H1 (cell line): ENCODE measurements at regions not wholly inside any gene's neighbourhood (a gene's known extent, or its start where the extent isn't known, plus 50 kb on each side); places are given as distances from the start of the nearest gene placed in this dataset.

Source experiments
- CTCF ChIA-PET: fragments of 300-600 bp; sonication (Branson Sonifier 250); formaldehyde crosslinking; loops from one replicate; lab custom pipeline; 2021; ENCODE audit not compliant: partially characterized antibody; lab: Charles Lee
- POLR2A ChIA-PET: fragments of 300-600 bp; sonication (Branson Sonifier 250); formaldehyde crosslinking; loops from one replicate; lab custom pipeline; 2021; ENCODE audit warnings: inconsistent platforms; ENCODE audit not compliant: partially characterized antibody; lab: Charles Lee
- DNase-seq, 2 experiments: peaks; one replicate each; pipeline versions ENCODE4 v3.0.0 to v3.0.0-alpha.2; 2010 to 2022; ENCODE audit warnings: low spot score in 2 of 2, low read depth in 1 of 2, mixed read lengths in 1 of 2
- FAIRE-seq: peaks from 2 replicates; lab custom pipeline; 2011; peaks lifted over from hg19 to GRCh38; lab: Jason Lieb, UNC
- H2AFZ ChIP-seq: 2 replicates; pipeline ENCODE4 v1.8.1; 2012; ENCODE audit warnings: low read length, inconsistent platforms
- H2AK5ac ChIP-seq: 2 replicates; pipeline ENCODE4 v1.6.1; 2013; ENCODE audit warnings: low read depth, low read length
- H2BK120ac ChIP-seq: replicated peaks from 2 replicates; pipeline ENCODE3; 2013; ENCODE audit warnings: low read depth, low read length, inconsistent platforms
- H2BK12ac ChIP-seq: 2 replicates; pipeline ENCODE4 v1.6.1; 2013; ENCODE audit warnings: low read depth, low read length
- H2BK15ac ChIP-seq: 2 replicates; pipeline ENCODE4 v1.6.1; 2013; ENCODE audit warnings: low read length
- H2BK20ac ChIP-seq: 2 replicates; pipeline ENCODE4 v1.6.1; 2013; ENCODE audit warnings: low read length
- H2BK5ac ChIP-seq: 2 replicates; pipeline ENCODE4 v1.6.1; 2013; ENCODE audit warnings: low read depth, low read length
- H3K14ac ChIP-seq: 2 replicates; pipeline ENCODE4 v1.6.1; 2013; ENCODE audit warnings: inconsistent platforms; ENCODE audit not compliant: insufficient read length
- H3K18ac ChIP-seq: 2 replicates; pipeline ENCODE4 v1.6.1; 2013; ENCODE audit warnings: low read length; ENCODE audit errors: extremely low read depth
- H3K23ac ChIP-seq: 2 replicates; pipeline ENCODE4 v1.6.1; 2013; ENCODE audit warnings: inconsistent platforms; ENCODE audit not compliant: insufficient read length
- H3K23me2 ChIP-seq: 2 replicates; pipeline ENCODE4 v1.6.1; 2013; ENCODE audit warnings: low read depth, low read length
- H3K27ac ChIP-seq: 2 replicates; pipeline ENCODE4 v1.6.1; 2011; ENCODE audit warnings: low read depth, low read length, inconsistent platforms
- H3K27me3 ChIP-seq, 4 experiments: replicated peaks in 1 of 4; 1 replicate in 1 of 4; 2 replicates in 3 of 4; pipeline versions ENCODE4 v1.6.1 to v1.8.1; 2011 to 2013; ENCODE audit warnings: low read length in 3 of 4, mild to moderate bottlenecking in 3 of 4, inconsistent platforms in 2 of 4, mixed read lengths in 2 of 4, moderate library complexity in 1 of 4; ENCODE audit not compliant: control insufficient read depth in 3 of 4, insufficient read depth in 3 of 4; ENCODE audit errors: extremely low read depth in 1 of 4
- H3K36me3 ChIP-seq, 4 experiments: 2 replicates each; pipeline versions ENCODE4 v1.6.1 to v1.8.1; 2011 to 2013; ENCODE audit warnings: mild to moderate bottlenecking in 4 of 4, low read length in 3 of 4, moderate library complexity in 2 of 4, control low read depth in 1 of 4, inconsistent platforms in 1 of 4; ENCODE audit not compliant: insufficient read depth in 4 of 4, control insufficient read depth in 2 of 4
- H3K4ac ChIP-seq: replicated peaks from 2 replicates; pipeline ENCODE3; 2013; ENCODE audit warnings: low read length, low read depth, mixed read lengths, inconsistent platforms; ENCODE audit not compliant: insufficient read length
- H3K4me1 ChIP-seq, 4 experiments: replicated peaks in 1 of 4; 1 replicate in 1 of 4; 2 replicates in 3 of 4; pipeline versions ENCODE4 v1.6.1 to v1.8.1; 2011 to 2013; ENCODE audit warnings: low read length in 3 of 4, inconsistent platforms in 2 of 4, mixed read lengths in 1 of 4; ENCODE audit not compliant: insufficient read depth in 4 of 4, control insufficient read depth in 3 of 4
- H3K4me2 ChIP-seq, 2 experiments: 2 replicates each; pipeline versions ENCODE4 v1.6.1 to v1.8.1; 2011 to 2013; ENCODE audit warnings: low read depth in 2 of 2, low read length in 2 of 2, control low read depth in 1 of 2, inconsistent platforms in 1 of 2, mild to moderate bottlenecking in 1 of 2; ENCODE audit not compliant: insufficient read depth in 1 of 2
- H3K4me3 ChIP-seq, 4 experiments: fragments of 200-600, 300-600 bp in 1 of 4; sonication (generic), shearing (Covaris generic), sonication (Bioruptor Twin) in 1 of 4; 2 replicates each; pipeline versions ENCODE4 v1.5.1 to v1.8.1; 2011 to 2016; ENCODE audit warnings: low read length in 4 of 4, low read depth in 3 of 4, control low read depth in 2 of 4, inconsistent platforms in 2 of 4, mild to moderate bottlenecking in 2 of 4, mixed read lengths in 1 of 4, moderate library complexity in 1 of 4; ENCODE audit not compliant: insufficient read depth in 2 of 4; ENCODE audit errors: extremely low read depth in 1 of 4
- H3K56ac ChIP-seq: replicated peaks from 2 replicates; pipeline ENCODE3; 2013; ENCODE audit warnings: low read depth, mild to moderate bottlenecking, mixed read lengths, low read length, inconsistent platforms; ENCODE audit not compliant: insufficient read length
- H3K79me1 ChIP-seq: 2 replicates; pipeline ENCODE4 v1.6.1; 2013; ENCODE audit warnings: low read depth, low read length, control low read depth
- H3K79me2 ChIP-seq, 2 experiments: 2 replicates each; pipeline versions ENCODE4 v1.6.1 to v1.8.1; 2012 to 2013; ENCODE audit warnings: low read length in 2 of 2, mild to moderate bottlenecking in 2 of 2, inconsistent platforms in 1 of 2; ENCODE audit not compliant: insufficient read depth in 2 of 2, control insufficient read depth in 1 of 2
- H3K9ac ChIP-seq, 4 experiments: replicated peaks in 1 of 4; 1 replicate in 1 of 4; 2 replicates in 3 of 4; pipeline versions ENCODE4 v1.6.1 to v1.8.1; 2011 to 2013; ENCODE audit warnings: low read depth in 3 of 4, low read length in 3 of 4, control low read depth in 2 of 4, mild to moderate bottlenecking in 2 of 4, moderate library complexity in 2 of 4, inconsistent platforms in 1 of 4; ENCODE audit errors: extremely low read depth in 1 of 4
- H3K9me3 ChIP-seq, 2 experiments: 2 replicates each; pipeline versions ENCODE4 v1.6.1 to v1.8.1; 2012 to 2013; ENCODE audit warnings: mild to moderate bottlenecking in 2 of 2, moderate library complexity in 2 of 2, control low read depth in 1 of 2, inconsistent platforms in 1 of 2, low read depth in 1 of 2, low read length in 1 of 2, mixed read lengths in 1 of 2; ENCODE audit not compliant: insufficient read depth in 2 of 2
- H4K20me1 ChIP-seq, 2 experiments: replicated peaks in 1 of 2; 2 replicates each; pipeline versions ENCODE3 to v1.8.1; 2011 to 2013; ENCODE audit warnings: inconsistent platforms in 2 of 2, low read length in 2 of 2, mild to moderate bottlenecking in 1 of 2; ENCODE audit not compliant: insufficient read depth in 2 of 2, control insufficient read depth in 1 of 2
- H4K5ac ChIP-seq: 2 replicates; pipeline ENCODE4 v1.6.1; 2013; ENCODE audit warnings: low read length, low read depth, mixed read lengths, inconsistent platforms; ENCODE audit not compliant: insufficient read length
- H4K8ac ChIP-seq: 2 replicates; pipeline ENCODE4 v1.8.0; 2013; ENCODE audit warnings: mild to moderate bottlenecking, moderate library complexity, low read length, inconsistent platforms; ENCODE audit not compliant: insufficient read depth; ENCODE audit errors: extremely low read depth
- H4K91ac ChIP-seq: replicated peaks from 2 replicates; pipeline ENCODE3; 2013; ENCODE audit warnings: low read length, mixed read lengths, inconsistent platforms; ENCODE audit not compliant: insufficient read length
- CHD1 ChIP-seq: IDR thresholded peaks from 2 replicates; pipeline ENCODE4 v1.6.1; 2012; ENCODE audit warnings: low read depth, low read length, improper control_type of control experiment
- CHD2 ChIP-seq: IDR thresholded peaks from 2 replicates; pipeline ENCODE4 v1.6.1; 2012; ENCODE audit warnings: low read length, improper control_type of control experiment
- EZH2 ChIP-seq: fragments of 200-600 bp; sonication (generic); IDR thresholded peaks from 2 replicates; pipeline ENCODE4 v1.7.1; 2012; ENCODE audit warnings: low read depth, mild to moderate bottlenecking, moderate library complexity, low read length, inconsistent platforms; ENCODE audit not compliant: severe bottlenecking
- FOSL1 ChIP-seq: IDR thresholded peaks from 2 replicates; pipeline ENCODE4 v1.6.1; 2011; ENCODE audit warnings: mild to moderate bottlenecking, low read depth, low read length, moderate library complexity; ENCODE audit not compliant: insufficient read depth
- HDAC2 ChIP-seq, 2 experiments: fragments of 300-600 bp in 1 of 2; sonication (generic) in 1 of 2; IDR thresholded peaks; 2 replicates each; pipeline ENCODE4 v1.6.1; 2011 to 2012; ENCODE audit warnings: low read depth in 2 of 2, low read length in 2 of 2, mild to moderate bottlenecking in 2 of 2, moderate library complexity in 2 of 2, borderline replicate concordance in 1 of 2, inconsistent platforms in 1 of 2
- JUND ChIP-seq: IDR thresholded peaks from 2 replicates; pipeline ENCODE4 v1.6.1; 2011; ENCODE audit warnings: mild to moderate bottlenecking, improper control_type of control experiment, low read length
- KDM4A ChIP-seq: IDR thresholded peaks from one replicate; pipeline ENCODE4 v1.7.1; 2012; ENCODE audit warnings: low read depth, mild to moderate bottlenecking, moderate library complexity, low read length, inconsistent platforms; ENCODE audit not compliant: severe bottlenecking
- RFX5 ChIP-seq: IDR thresholded peaks from 2 replicates; pipeline ENCODE4 v1.6.1; 2011; ENCODE audit warnings: low read depth, low read length, improper control_type of control experiment, borderline replicate concordance
- SIN3A ChIP-seq, 2 experiments: IDR thresholded peaks in 1 of 2; conservative IDR thresholded peaks in 1 of 2; 2 replicates each; pipeline ENCODE4 v1.6.1; 2011 to 2012; ENCODE audit warnings: low read length in 2 of 2, improper control_type of control experiment in 1 of 2, low read depth in 1 of 2, mild to moderate bottlenecking in 1 of 2
- SUZ12 ChIP-seq: fragments of 200-600 bp; sonication (generic); IDR thresholded peaks from 2 replicates; pipeline ENCODE4 v1.6.1; 2012; ENCODE audit warnings: mild to moderate bottlenecking, inconsistent platforms, low read length, moderate library complexity, mixed read lengths
- TAF1 ChIP-seq: IDR thresholded peaks from 2 replicates; pipeline ENCODE4 v1.6.1; 2011; ENCODE audit warnings: mild to moderate bottlenecking, low read depth, low read length
- WGBS, 2 experiments: shearing (Covaris generic) in 1 of 2; methylation state at CpG; one replicate each; pipeline versions ENCODE4 v1.1.6 to v1.1.7; 2013 to 2015; ENCODE audit warnings: low lambda C conversion rate in 2 of 2, mixed read lengths in 2 of 2, inconsistent platforms in 1 of 2, low coverage in 1 of 2, missing lambda C conversion rate in 1 of 2; ENCODE audit not compliant: insufficient replicate concordance in 2 of 2, insufficient coverage in 1 of 2, insufficient read length in 1 of 2; ENCODE audit errors: extremely low coverage in 1 of 2, missing lambda C conversion rate in 1 of 2; 5-methylcytosine and 5-hydroxymethylcytosine counted together

DNA sequence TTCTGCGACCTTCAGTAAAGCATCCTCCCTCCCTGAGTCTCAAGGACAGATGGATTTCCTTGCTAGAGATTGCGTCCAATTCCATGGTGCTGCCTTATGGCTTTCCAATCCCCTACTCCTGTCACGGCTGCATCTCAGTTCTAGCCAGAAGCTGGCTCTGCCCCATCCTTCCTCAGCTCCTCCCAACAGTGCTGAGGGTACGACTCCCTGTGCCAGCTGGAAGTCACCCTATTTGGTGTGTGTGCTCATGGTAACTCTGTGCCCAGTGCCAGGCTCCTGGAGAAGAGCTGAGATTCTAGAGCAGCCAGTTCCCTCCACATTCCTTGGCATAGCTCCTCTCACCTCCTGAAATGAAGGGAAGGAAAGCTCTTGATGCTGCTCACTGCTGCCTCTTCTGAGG is 185.0 kb upstream of the PODXL start:
- Histone ChIP-seq H4K5ac (no peak overlapping the region), H3K4ac (no peak overlapping the region), H4K91ac (no peak overlapping the region), H3K79me2 (no peaks in the 10 kb centered on the region), H3K14ac (no peak overlapping the region), H3K4me3 (no peak overlapping the region), H3K9ac (no peak overlapping the region; a peak in 1 of 7 replicates), H3K23ac (no peak overlapping the region), H2BK5ac (no peak overlapping the region), H3K27me3 (no peaks in the 10 kb centered on the region), H2BK120ac (no peak overlapping the region), H3K18ac (no peak overlapping the region), H3K4me1 (peaks cover 0 to 5% (median 1%) of the 10 kb centered on the region in 4 experiments; a peak in 2 of 7 replicates), H2BK12ac (no peak overlapping the region; the same call in 1 of the 2 replicates), H2AFZ (no peak overlapping the region), H2AK5ac (no peak overlapping the region), H3K9me3 (no peaks in the 10 kb centered on the region), H4K20me1 (no peaks in the 10 kb centered on the region), H2BK15ac (no peak overlapping the region), H3K27ac (no peak overlapping the region), H2BK20ac (no peak overlapping the region; the same call in 1 of the 2 replicates), H4K8ac (no peak overlapping the region), H3K4me2 (no peak overlapping the region), H3K36me3 (no peaks in the 10 kb centered on the region), H3K56ac (no peak overlapping the region), H3K23me2 (no peaks in the 10 kb centered on the region; the same call in 1 of the 2 replicates), H3K79me1 (no peaks in the 10 kb centered on the region)
- no peak for DNase-seq
- ChIA-PET CTCF (interaction anchor here (0.7 to 4.5 kb wide), 11 partner anchors 12 to 118 kb away, joined by 3 to 22 read pairs (median 6); no protein-coding TSS in a partner anchor), POLR2A (no interaction called here)
- WGBS, 2 experiments, result 90% methylated on average over 4 of the region's 4 CpGs; no CpG with 5 or more reads in 1 of the 2 experiments
- TF ChIP-seq EZH2, result no peak
- no peak for TF ChIP-seq KDM4A
- no peak for TF ChIP-seq HDAC2 (IDR thresholded peaks at IDR 0.05; ENCODE audit: borderline replicate concordance in 1 of 2, low read depth in 2 of 2, low read length in 2 of 2)
- no peak for TF ChIP-seq TAF1
- TF ChIP-seq SIN3A (conservative IDR thresholded peaks at IDR 0.05 in 1 of 2, IDR thresholded peaks at IDR 0.05 in 1 of 2; ENCODE audit: low read depth in 1 of 2, low read length in 2 of 2), result no peak
- no peak for TF ChIP-seq JUND
- no peak for TF ChIP-seq CHD2
- TF ChIP-seq SUZ12, result no peak
- TF ChIP-seq RFX5, result no peak
- no peak for TF ChIP-seq CHD1
- no peak for TF ChIP-seq FOSL1
- no peak for FAIRE-seq
